Urinary bladder (tissue), 3 donors: ENCODE measurements at regions not wholly inside any gene's neighbourhood (a gene's known extent, or its start where the extent isn't known, plus 50 kb on each side); places are given as distances from the start of the nearest gene placed in this dataset.
"Not testable (repeated sequence)": the region's sequence is repeated elsewhere in the genome, so short reads cannot be mapped to it uniquely, and the experiment has no call there.

ENCODE experiments used
- DNase-seq: peaks from one replicate; pipeline ENCODE4 v3.0.0-alpha.2; 2015; ENCODE audit errors: extremely low spot score
- H3K27ac ChIP-seq: one replicate; pipeline ENCODE4 v1.5.1; 2013; ENCODE audit warnings: low read depth, mild to moderate bottlenecking, moderate library complexity
- H3K36me3 ChIP-seq: one replicate; pipeline ENCODE4 v1.6.1; 2013; ENCODE audit warnings: mild to moderate bottlenecking, moderate library complexity; ENCODE audit not compliant: insufficient read depth
- H3K4me1 ChIP-seq: one replicate; pipeline ENCODE4 v1.6.1; 2013; ENCODE audit warnings: mild to moderate bottlenecking, moderate library complexity; ENCODE audit not compliant: insufficient read depth
- H3K4me3 ChIP-seq: one replicate; pipeline ENCODE4 v1.5.1; 2013; ENCODE audit warnings: low read depth, low read length
- WGBS: extraction: QIAGEN DNeasy Blood & Tissue Kit; methylation state at CpG from one replicate; pipeline ENCODE4 v1.1.7; 2013; 5-methylcytosine and 5-hydroxymethylcytosine counted together
- donor health status: healthy with polysubstance abuse.
- donor health status: healthy.

DNA sequence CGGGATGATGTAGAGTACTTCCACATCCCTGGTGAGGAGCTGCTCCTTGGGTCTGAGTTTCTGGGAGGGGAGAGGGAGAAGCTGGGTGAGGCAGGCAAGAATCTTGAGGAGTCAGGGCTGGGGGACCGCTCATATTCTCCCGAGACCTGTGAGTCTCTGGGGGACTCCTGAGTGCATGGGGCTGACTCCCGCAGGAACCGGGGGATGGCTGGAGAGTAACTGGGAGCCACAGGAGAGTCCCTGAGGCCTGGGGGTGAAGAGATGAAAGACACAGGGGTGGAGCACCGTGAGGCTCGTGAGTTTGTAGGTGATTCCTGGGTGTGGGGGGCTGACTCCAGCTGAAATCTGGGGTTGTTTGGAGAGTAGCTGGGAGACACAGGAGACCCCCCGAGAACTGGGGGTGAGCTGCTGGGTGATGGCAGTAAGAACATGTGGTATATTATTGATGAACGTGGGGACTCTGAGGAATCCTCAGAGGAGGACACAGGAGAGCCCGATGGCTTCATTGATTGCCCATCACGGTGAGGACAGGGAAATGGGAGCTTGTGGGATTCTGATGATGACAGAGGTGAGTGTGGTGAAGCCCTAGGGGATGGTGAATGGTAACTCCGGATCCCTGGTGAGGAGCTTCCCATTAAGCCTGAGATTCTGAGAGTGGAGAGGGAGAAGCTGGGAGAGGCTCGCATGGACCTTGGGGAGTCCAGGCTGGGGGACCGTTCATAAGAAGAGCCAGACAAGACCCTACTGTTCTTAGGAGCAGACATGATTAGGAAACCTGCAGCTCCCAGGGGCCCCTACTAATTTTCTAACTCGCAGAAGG is 301.1 kb downstream of the CWH43 start:
- not testable (repeated sequence) for H3K4me1 ChIP-seq, H3K4me3 ChIP-seq, H3K36me3 ChIP-seq, DNase-seq, H3K27ac ChIP-seq
- WGBS = 82% methylated on average over 15 of the region's 15 CpGs

DNA sequence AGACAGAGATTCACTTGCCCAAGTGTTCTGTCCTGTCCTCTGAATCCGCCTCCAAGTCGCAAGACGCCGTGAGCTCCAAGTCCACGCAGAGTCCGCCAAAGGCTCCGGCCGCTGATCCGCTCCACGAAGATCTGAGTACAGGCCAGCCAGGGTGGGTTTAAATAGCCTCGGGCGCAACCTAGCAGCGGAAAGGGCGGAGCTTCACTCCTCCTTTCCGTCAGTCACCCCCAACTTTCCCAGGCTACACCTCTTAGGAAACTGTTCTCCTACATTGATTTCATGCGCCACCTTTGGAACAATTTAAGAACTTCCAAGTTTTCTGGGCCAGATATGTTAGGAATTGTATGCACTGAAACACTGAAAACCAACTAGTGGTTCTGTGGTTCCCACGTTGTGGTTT is 301.8 kb downstream of the CWH43 start:
- not testable (repeated sequence) for DNase-seq, H3K36me3 ChIP-seq, H3K4me1 ChIP-seq, H3K4me3 ChIP-seq, H3K27ac ChIP-seq
- 90% methylated on average over 17 of the region's 17 CpGs for WGBS

DNA sequence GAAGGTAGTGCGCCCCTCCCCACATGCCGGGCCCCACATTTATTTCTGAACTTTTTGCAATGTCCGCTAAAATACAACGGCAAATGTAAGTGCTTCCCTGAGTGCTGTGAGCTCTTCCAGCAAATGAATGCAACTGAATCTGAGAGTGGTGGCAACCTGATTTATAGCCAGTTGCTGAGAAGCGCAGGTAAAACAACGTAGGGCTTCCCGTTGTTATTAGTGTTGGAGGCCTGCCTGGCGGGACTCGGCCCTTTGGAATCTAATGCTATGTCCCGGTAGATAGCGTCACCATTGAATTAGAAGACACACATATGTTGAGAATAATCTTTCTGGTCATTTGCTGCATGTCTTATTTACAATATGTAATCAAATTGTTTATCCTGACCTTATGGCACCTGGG is 302.7 kb downstream of the CWH43 start:
- 90% methylated on average over 11 of the region's 11 CpGs for WGBS
- DNase-seq, H3K36me3 ChIP-seq, H3K27ac ChIP-seq, H3K4me3 ChIP-seq, H3K4me1 ChIP-seq: not testable (repeated sequence)

DNA sequence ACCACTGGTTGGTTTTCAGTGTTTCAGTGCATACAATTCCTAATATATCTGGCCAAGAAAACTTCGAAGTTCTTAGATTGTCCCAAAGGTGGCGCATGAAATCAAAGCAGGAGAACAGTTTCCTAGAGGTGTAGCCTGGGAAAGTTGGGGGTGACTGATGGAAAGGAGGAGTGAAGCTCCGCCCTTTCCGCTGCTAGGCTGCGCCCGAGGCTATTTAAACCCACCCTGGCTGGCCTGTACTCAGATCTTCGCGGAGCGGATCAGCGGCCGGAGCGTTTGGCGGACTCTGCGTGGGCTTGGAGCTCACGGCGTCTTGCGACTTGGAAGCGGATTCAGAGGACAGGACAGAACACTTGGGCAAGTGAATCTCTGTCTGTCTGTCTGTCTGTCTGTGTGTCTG is 328.7 kb downstream of the CWH43 start:
- DNase-seq, H3K36me3 ChIP-seq, H3K4me1 ChIP-seq, H3K27ac ChIP-seq, H3K4me3 ChIP-seq: not testable (repeated sequence)
- WGBS = 78% methylated on average over 18 of the region's 18 CpGs

DNA sequence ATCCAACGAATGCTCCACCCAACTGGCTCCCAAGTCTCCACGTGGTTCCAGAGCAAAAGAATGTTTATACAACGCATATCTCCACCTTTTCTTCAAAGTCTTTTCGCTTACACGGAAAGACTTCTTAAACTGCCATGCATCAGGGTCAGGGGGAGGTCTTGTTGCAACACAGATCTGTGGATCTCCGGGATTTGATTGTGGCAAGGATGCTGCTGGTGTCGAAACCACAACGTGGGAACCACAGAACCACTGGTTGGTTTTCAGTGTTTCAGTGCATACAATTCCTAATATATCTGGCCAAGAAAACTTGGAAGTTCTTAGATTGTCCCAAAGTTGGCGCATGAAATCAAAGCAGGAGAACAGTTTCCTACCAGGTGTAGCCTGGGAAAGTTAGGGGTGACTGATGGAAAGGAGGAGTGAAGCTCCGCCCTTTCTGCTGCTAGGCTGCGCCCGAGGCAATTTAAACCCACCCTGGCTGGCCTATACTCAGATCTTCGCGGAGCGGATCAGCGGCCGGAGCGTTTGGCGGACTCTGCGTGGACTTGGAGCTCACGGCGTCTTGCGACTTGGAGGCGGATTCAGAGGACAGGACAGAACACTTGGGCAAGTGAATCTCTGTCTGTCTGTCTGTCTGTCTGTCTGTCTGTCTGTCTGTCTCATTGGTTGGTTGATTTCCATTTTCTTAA is 334.8 kb downstream of the CWH43 start:
- 73% methylated on average over 24 of the region's 24 CpGs for WGBS
- not testable (repeated sequence) for H3K36me3 ChIP-seq, H3K27ac ChIP-seq, H3K4me3 ChIP-seq, H3K4me1 ChIP-seq, DNase-seq

DNA sequence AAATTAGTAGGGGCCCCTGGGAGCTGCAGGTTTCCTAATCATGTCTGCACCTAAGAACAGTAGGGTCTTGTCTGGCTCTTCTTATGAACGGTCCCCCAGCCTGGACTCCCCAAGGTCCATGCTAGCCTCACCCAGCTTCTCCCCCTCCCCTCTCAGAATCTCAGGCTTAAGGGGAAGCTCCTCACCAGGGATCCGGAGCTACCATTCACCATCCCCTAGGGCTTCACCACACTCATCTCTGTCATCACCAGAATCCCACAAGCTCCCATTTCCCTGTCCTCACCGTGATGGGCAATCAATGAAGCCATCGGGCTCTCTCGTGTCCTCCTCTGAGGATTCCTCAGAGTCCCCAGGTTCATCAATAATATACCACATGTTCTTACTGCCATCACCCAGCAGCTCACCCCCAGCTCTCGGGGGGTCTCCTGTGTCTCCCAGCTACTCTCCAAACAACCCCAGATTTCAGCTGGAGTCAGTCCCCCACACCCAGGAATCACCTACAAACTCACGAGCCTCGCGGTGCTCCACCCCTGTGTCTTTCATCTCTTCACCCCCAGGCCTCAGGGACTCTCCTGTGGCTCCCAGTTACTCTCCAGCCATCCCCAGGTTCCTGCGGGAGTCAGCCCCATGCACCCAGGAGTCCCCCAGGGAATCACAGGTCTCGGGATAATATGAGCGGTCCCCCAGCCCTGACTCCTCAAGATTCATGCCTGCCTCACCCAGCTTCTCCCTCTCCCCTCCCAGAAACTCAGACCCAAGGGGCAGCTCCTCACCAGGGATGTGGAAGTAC is 335.6 kb downstream of the CWH43 start:
- WGBS = 81% methylated on average over 12 of the region's 12 CpGs
- not testable (repeated sequence) for H3K27ac ChIP-seq, DNase-seq, H3K4me1 ChIP-seq, H3K4me3 ChIP-seq, H3K36me3 ChIP-seq

DNA sequence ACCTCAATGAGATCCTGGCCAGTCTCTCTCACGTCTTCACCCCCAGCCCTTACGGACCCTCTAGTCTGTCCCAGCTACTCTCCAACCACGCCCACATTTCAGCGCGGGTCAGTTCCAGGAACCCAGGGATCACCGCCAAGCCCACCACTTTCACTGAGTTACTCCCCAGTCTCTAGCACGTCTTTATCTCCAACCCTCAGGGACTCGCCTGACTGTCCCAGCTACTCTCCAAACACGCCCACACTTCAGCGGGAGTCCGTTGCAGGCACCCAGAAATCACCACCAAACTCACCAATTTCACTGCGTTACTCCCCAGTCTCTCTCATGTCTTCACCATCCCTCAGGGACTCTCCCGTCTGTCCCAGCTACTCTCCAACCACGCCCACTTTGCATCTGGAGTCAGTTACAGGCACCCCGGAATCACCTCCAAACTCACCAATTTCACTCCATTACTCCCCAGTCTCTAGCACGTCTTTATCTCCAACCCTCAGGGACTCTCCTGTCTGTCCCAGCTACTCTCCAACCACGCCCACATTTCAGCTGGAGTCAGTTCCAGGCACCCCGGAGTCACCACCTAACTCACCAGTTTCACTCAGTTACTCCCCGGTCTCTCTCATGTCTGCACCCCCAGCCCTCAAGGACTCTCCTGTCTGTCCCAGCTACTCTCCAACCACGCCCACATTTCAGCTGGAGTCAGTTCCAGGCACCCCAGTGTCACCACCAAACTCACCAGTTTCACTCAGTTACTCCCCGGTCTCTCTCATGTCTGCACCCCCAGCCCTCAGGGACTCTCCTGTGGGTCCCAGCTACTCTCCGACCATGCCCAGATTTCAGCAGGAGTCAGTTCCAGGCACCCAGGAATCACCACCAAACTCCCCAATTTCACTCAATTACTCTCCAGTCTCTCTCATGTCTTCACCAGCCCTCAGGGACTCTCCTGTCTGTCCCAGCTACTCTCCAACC is 336.8 kb downstream of the CWH43 start:
- not testable (repeated sequence) for DNase-seq
- 75% methylated on average over 22 of the region's 22 CpGs for WGBS

DNA sequence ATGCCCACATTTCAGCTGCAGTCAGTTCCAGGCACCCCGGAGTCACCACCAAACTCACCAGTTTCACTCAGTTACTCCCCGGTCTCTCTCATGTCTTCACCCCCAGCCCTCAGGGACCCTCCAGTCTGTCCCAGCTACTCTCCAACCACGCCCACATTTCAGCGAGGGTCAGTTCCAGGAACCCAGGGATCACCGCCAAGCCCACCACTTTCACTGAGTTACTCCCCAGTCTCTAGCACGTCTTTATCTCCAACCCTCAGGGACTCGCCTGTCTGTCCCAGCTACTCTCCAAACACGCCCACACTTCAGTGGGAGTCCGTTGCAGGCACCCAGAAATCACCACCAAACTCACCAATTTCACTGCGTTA is 337.5 kb downstream of the CWH43 start:
- H3K36me3 ChIP-seq, H3K27ac ChIP-seq, H3K4me1 ChIP-seq, H3K4me3 ChIP-seq, DNase-seq: not testable (repeated sequence)
- 81% methylated on average over 6 of the region's 10 CpGs for WGBS

More for the DNA sequence above, 336.8 kb downstream of the CWH43 start:
- H3K4me1 ChIP-seq, H3K36me3 ChIP-seq, H3K4me3 ChIP-seq, H3K27ac ChIP-seq: not testable (repeated sequence)
